ENCODE measurements at regions not wholly inside any gene's neighbourhood (a gene's known extent, or its start where the extent isn't known, plus 50 kb on each side); places are given as distances from the start of the nearest gene placed in this dataset.
"Not testable (repeated sequence)": the region's sequence is repeated elsewhere in the genome, so short reads cannot be mapped to it uniquely, and the experiment has no call there.

DNA sequence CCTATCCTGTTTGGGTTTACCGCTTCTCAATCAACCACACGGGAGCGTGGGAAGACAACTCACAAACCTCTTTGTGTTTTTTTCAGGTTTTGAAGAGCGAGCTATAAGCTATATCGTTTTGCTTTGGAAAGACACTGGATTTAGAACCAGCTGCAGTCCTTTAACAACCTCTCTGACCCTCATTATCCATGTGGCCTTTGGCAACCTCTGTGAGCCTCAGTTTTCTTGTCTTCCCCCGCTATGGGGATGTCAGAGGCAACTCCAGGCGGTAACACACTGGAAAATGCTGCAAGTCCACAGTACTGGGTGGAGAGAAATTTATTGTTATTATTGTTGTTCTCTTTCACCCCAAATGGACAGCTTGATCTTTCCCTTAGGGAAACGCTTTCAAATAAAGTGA lies 100.0 kb downstream of the ETS2 start:
- DNase-seq, result no peak

DNA sequence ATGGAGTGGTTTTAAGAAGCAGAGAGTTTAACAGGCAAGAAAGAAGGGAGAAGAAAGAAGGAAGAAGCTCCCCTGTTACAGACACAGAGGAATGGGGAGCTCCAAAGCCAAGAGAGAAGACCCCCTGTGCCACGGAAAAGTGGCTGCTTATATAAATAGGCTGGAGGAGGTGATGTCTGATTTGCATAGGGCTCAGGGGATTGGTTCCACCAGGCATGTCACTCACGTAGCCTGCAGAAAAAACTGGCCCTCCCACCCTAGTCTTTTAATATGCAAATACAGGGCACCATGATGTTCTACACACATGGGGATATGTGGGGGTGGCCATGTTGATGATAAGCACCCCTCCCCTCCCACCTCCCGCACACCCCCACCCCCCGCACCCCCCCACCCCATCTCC lies 99.6 kb downstream of the ETS2 start:
- no peak for DNase-seq

DNA sequence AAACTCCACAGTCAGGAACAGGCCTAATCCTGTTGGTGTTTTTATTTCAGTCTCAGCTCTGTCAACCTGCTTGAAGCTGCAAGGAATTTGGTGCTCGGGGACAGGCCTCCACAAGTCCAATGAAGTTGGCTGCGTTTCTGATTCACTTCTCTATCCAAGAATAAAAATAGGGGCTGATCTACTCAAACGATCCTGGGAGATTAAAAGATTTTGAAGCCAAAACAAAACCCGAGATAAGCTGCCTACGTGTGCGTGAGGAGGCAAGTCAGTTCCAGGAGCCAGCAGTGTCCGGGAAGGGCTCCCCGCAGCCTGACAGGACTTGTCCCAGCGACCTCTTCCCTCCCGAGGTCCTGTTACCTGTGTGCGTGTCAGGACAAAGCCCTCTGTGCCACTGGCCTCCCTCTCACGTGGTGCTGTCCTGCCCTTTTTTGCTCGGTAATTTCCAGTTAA lies 98.0 kb downstream of the ETS2 start:
- no peak for DNase-seq

DNA sequence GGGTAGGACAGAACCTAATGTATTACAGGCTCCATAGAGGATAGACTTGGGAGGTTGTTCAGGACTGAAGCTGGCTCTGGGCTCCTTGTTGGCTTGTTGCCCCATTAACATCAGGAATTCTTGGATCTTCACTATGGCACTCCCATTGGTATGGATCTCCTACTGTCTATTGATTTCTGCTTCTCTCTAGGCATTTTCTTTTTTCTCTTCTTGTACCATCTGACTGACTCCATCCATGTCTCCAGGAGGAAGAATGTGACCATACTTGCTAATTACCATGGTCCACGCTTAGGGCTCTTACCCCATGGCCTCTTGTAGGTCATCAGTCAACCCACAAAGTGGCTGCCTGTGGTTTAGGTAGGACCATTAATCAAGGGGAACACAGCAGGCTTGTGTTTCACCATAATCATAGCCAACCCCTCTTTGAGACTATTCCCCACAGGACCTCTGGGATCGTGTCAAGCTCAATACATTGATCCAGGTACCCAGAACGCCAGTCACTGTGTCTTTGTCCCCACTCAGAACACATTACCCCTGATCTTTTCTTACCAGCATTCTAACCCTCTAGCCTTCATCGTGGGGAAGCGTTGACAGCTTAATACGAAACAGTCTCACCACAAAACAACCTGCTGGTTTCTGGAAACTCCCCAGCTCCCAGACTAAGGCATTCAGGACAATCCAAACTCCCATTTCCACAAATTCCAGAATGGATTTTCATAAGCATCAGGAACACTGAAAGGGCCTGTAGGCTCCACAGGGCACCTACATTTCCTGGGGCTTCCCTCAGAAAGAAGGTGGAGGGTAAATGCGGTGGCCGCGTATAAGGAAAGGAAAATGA lies 97.1 kb downstream of the ETS2 start:
- no peak for DNase-seq

DNA sequence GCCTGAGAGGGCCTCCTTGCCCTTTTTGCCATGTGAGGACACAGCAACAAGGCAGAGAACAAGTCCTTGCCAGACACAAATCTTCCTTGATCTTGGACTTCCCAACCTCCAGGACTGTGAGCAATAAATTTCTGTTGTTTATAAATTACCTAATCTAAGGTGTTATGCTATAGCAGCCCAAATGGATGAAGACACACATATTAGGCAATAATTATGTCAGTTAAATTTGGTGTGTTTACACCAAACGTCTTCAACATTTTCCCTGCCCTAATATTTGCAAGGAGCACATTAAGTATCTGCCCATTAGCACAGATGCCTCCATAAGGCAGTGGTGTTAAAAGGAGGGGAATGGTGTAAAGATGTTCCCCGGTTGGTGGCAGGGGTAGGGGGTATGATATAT lies 94.8 kb downstream of the ETS2 start:
- DNase-seq, result no peak

DNA sequence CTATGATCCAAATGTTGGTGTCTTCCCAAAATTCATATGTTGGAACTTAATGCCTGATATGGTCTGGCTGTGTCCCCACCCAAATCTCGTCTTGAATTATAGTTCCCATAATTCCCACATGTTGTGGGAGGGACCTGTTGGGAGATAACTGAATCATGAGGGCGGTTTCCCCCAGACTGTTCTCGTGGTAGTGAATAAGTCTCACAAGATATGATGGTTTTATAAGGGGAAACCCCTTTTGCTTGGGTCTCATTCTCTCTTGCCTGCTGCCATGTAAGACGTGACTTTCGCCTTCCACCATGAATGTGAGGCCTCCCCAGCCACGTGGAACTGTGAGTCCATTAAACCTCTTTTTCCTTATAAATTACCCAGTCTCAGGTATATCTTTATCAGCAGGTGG lies 94.3 kb downstream of the ETS2 start:
- DNase-seq, result not testable (repeated sequence)

DNA sequence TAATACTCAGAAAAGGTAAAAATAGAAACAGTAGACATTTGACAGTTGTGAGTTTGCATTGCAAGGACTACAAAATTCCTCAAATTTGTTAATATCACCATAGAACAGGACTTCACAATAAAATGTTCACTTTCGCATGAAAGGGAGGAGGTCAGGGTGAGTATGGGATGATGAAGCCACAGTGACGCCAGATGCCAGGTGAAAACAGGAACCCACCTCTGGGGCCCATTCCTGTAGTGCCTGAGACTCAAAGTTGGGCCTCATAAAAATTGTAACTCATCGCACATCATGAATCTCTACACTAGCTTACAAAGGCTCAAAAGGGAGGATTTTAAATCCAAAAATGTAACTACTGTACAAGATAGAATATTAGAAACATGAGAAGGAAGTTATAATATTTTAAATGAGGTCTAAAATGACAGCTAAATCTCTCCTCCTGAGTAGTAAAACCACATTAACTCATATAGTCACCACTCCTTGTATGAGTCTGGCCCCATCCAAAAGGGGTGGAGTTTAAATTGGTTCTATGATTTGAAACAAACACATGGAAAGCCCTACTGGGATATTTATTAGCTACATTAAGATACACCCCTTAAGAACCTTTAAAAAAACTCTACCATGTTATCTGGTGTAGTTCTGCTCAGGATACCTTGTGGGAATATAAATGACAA lies 93.7 kb downstream of the ETS2 start:
- no peak for DNase-seq

DNA sequence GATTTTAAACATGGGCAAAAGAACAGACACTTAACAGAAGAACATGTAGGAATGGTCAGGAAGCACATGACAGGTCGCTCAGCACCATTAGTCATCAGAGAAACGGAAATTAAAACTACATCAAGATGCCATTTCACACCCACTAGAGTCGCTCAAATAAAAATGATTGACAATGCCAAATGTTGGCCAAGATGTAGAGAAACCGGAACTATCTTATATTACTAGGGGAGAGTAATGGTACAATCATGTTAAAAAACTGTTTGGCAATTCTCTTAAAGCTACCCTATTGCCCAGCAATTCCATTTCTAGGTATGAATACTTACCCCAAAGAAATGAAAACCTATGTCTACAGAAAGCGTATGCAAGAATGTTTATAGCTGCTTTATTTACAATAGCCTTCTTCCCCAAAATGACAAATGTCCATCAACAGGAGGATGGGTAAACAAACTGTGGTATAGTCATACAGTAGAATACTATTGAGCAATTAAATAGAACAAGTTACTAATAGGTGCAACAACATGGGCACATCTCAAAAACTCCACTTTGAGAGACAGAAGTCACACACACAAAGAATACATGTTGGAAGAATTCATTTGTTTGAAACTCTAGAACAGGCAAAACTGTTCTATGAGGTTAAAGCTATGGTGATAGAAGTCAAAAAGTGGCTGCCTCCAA lies 92.8 kb downstream of the ETS2 start:
- no peak for DNase-seq

DNA sequence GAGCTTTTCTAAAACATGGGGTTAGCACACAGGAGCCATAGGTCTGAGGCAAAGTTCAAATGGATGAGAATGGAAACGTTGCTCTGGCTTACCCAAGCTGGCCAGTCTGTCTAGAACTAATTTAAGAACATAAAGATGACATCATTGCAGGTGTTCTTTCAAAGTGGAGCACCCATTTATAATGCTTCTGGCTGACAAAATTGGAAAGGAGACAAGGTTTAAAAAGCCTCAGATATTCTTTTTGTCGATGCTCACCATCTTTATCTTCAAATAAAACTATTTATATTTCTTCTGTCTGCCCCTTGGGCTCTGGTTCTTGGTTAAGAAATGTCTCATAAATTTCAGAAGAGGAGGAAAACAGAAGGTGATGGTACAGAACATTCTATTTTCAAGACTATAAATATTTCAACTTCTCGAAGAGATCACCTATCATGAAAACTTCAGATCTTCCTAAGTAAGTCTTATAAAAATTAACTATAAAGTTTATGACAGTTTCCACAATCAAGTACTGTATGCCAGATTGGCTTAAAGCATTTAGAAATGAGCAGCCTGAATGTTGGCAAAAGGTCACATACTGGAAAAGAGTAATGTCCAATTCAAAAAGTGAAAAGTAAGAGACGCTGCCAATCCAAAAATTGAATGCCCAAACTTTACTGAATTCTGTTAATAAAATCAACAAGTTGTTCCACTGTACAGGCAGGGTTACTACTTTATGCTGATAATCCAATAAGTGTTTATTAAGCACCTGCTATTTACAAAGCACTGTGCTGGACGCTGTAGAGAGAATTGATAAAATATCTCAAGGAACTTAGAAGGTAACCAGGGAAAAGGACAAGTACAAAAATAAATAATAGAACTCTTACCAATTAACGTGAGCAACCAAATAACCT lies 92.0 kb downstream of the ETS2 start:
- no peak for DNase-seq

DNA sequence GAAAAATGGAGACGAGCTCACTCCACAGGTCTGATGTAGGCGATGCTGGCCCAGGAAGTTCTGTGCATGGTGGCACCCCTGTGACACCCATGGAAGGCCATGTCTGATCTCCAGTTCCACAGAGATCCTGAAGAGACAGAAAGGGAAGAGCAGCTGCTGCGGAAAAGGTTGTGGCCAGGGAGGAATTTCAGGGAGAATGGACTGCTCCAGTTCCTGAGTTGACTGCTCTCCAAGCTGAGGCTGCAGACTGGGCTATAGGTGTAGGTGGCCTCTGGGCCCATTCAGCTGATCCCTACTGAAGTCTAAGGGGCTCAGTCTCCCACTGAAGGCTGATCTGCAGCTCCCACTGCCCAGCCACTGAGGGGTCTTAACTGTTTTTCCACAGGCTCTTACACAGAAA lies 89.2 kb downstream of the ETS2 start:
- DNase-seq, result no peak

DNA sequence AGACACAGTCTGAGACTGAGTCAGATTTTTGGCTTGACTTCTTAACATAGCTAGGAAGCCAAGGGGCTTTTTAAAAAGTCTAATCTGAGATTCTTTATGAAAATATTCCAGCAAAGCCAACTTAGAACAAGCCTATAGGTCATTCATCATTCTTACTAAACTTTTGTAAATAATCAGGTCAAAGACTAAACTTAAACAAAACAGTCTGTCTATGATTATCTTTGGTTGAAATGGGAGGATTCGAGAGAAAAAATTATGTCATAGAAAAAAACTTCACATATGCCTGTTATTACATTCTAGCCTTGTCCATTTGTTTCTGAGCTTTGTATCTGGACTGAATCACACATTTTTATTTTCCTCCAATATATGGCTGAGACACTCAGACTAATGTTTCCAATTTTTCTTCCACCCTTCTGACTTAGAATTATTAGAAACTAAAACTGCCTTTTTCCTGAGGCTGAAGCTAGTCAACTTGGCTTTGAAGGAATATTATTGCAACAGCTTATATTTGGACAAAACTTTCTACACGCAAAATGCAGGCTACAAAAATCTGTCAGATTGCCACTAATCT lies 83.3 kb downstream of the ETS2 start:
- no peak for DNase-seq

DNA sequence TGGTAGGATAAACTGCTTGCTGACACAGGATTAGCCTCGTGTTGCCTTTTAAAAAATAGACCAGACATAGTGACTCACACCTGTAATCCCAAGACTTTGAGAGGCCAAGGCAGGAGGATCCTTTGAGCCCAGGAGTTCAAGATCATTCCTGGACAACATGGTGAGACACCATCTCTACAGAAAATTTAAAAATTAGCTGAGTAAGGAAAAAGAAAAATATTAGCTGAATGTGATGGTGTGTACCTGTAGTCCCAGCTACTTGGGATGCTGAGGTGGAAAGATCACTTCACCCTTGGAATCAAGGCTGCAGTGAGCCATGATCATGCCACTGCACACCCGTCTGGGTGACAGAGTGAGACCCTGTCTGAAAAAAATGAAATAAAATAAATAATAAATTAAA lies 82.0 kb downstream of the ETS2 start:
- no peak for DNase-seq

DNA sequence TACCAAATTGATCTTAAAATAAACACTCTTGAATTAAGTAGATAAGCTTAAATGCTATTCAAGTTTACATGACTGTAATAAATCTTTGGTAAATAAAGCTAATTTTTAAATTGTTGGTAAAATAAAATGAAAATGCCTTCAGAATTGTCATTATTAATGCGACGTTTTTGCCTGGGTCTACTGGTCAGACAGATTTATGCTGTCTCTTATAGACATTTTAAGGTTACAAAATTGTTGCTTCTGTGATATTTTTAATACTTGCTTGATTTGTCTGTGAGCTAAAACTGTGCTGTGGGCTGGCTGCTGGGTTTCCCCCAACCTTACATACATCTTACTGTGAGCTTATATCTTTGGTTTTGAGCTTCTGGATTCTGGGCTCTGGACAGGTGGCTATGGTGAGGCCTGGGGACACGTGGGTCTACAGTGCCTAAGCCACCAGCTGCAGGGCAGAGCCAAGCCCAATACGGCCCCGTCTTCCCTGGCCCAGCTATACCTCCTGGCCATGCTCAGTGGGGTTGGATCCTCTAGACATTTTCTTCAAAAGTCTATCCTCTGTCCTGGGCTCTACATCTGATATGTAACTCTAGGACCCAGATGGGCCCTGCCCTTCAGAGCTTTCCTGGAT lies 81.4 kb downstream of the ETS2 start:
- no peak for DNase-seq

DNA sequence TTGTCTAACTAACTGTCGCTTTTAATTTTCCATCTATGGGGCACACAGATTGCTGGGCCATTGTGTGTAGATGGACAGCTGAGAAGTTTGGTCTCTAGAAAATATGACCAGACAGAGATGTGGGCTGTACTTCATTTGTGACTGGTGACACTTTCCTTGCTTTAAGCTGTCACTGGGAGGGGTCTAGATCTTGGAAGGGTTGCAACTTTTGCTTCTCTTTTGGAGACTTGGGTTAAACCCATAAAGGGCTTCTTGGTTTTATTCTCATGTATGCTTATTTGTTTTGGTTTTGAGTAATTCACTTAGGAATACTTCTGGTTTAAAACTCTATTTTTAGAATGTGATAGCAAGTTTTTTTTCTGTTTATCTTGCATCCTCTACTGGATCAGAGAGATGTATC lies 80.2 kb downstream of the ETS2 start:
- DNase-seq, result no peak

DNA sequence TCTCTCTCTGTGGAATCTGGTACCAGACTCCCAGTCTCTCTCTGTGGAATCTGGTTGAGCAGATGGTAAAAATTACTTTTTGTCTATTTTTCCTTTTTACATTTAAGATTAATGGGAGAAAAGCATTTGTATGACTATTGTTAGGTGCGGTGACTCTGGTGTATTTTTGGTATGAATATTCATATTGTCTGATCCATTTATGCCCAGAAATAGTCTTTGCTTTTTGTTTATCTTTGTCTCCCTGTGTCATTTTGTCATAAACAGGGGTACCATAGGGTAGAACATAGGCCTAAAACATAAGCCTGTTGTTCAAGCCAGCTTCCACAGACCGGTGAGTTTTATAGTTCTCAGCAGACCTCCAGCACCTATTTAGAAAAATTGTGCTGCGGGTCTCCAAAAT lies 78.7 kb downstream of the ETS2 start:
- DNase-seq, result no peak

DNA sequence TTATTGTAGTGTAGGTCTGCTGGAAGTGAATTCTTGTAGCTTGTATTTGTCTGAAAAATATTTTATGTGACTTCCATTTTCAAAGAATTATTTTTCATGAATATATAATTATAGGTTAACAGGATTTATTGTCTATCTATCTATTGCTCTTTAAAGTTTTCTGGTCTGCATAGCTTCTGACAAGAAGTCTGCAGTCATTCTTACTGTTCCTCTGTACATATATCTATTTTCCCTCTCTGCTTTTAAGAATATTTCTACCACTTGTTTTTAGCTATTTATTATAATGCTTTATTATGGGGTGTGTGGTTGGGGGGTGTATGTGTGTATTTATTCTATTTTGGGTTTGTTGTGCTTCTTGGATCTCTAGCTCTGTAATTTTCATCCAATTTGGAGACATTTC lies 77.4 kb downstream of the ETS2 start:
- no peak for DNase-seq

DNA sequence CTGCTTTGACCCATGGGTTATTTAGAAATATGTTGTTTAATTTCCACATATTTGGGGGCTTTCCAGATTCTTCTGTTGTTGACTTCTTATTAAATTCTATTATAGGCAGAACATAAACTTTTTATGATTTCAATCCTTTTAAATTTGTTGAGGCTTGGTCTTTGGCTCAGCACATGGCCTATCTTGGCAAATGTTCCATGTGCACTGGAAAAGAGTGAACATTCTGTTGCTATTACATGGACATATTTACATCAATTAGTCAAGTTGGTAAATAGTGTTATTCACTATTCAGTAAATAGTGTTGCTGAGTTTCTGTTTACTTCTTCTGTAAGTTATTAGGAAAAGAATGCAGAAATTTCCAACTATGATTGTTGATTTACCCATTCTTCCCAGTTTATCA lies 75.4 kb downstream of the ETS2 start:
- DNase-seq, result no peak

DNA sequence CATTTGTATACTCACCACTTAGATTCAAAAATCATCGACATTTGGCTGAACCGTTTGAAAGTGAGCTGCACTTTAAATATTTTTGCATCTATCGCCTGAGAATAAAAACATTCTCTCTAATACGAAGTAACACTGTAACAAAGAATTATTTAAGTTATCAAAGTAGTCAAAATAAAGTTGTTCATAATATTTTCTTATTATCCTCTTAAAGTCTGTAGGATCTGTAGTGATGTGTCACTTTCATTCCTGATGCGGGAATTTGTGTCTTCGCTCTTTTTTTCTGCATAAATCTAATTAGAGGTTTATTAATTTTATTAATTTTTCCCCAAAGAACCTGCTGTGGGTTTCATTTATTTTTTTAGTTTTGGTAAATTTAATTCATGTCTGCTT lies 74.8 kb downstream of the ETS2 start:
- no peak for DNase-seq

DNA sequence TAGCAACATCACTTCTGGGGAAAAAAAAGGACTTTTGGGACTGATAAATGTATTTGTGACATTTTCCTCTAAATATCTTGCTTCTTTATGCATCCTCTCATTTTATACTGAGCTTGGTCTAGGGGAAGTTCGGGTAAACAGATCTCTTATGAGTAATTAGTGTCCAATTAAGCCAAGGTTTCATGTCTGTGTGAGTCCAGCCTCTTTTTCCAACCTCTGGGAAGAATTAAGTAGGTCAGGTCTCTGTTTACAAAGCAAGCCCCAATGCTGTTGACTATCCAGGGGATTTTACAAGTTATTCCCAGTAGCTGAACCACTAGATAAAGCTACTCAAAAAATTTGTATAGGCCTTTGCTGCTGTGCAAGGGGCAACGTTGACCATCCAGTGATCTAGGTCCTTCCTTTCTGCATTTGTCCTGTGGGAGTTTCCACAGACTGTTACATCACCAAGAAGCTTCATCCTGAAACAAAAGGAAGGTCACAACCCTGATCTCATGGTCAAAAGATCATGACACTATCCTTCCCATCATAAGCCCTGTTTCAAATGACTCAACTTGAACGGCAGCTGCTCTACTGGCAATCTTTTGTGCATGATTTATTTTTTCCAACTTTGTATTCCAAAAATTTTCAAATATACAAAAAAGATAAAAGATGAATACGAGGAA lies 74.3 kb downstream of the ETS2 start:
- DNase-seq, result no peak

DNA sequence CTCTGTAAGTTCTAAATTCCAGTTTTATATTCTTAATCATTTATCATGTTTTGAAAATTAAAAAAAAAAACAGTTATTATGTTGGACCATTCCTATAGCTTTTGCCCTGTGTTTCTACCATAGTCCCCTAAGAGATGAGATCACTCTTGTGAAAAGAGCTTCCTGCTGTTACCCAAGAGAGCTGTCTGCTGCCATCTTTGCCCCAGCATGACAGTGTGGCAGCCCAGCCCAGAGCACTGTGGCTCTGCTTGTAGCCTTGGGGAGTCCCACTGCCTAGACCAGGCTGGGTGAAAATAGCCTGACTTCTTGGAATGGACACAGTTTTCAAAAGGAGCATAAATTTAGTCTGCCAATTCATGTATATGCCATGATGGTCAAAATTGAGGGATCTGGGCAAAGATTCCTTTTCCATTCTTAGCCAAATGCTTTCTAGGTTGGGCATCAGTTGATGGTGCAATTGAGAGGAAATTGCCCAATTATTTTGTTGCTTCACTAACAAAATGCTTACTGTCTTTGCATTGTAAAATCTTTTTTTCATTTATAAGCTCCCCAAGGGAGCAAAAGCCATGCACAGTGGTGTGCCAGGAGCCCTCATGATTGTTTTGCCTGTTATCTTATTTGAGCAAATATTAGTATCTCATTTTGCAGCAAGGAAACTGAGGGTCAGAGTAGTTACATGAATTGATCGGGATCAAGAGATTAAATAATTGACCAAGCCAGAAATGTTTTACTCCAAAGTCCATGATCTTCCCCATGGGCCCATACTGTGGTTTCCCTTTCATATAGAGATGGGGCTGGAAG lies 72.8 kb downstream of the ETS2 start:
- DNase-seq, result no peak
